ENCODE measurements at regions not wholly inside any gene's neighbourhood (a gene's known extent, or its start where the extent isn't known, plus 50 kb on each side); places are given as distances from the start of the nearest gene placed in this dataset.

DNA sequence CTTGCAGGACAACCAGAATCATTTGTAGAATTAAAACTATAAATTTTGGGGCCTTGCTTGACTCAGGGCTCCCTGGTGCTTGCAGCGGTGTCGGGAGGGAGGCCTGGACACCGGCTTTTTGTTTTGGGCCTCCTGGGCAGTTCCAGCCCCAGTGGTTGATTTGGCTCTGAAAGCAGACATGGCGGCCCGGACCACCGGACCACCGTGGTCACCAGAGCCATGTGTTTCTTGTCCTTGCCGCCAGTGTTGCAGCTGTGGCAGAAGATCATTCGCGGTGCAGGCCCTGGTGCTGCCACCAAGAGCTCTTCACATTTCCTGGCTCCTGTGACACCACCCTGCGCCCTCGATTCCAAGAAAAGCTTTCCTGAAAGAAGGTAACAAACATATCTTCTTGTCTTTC is 484.8 kb downstream of the BRINP3 start:
- TF ChIP-seq, protein P1, sequence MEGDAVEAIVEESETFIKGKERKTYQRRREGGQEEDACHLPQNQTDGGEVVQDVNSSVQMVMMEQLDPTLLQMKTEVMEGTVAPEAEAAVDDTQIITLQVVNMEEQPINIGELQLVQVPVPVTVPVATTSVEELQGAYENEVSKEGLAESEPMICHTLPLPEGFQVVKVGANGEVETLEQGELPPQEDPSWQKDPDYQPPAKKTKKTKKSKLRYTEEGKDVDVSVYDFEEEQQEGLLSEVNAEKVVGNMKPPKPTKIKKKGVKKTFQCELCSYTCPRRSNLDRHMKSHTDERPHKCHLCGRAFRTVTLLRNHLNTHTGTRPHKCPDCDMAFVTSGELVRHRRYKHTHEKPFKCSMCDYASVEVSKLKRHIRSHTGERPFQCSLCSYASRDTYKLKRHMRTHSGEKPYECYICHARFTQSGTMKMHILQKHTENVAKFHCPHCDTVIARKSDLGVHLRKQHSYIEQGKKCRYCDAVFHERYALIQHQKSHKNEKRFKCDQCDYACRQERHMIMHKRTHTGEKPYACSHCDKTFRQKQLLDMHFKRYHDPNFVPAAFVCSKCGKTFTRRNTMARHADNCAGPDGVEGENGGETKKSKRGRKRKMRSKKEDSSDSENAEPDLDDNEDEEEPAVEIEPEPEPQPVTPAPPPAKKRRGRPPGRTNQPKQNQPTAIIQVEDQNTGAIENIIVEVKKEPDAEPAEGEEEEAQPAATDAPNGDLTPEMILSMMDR (IDR thresholded peaks at IDR 0.05), result no peak
- TF ChIP-seq POLR2A (IDR thresholded peaks at IDR 0.05), result no peak
